Hepatocyte (in vitro differentiated cells): ENCODE measurements at regions not wholly inside any gene's neighbourhood (a gene's known extent, or its start where the extent isn't known, plus 50 kb on each side); places are given as distances from the start of the nearest gene placed in this dataset.

Experiments used
- CTCF ChIP-seq: fragments of 200-600 bp; sonication (generic); IDR thresholded peaks from 2 replicates; pipeline ENCODE4 v1.5.1; 2016; ENCODE audit warnings: antibody characterized with exemption, mild to moderate bottlenecking; ENCODE audit not compliant: poor library complexity
- EZH2 ChIP-seq: fragments of 200-600 bp; sonication (generic); IDR thresholded peaks from 2 replicates; pipeline ENCODE4 v1.6.1; 2016; ENCODE audit warnings: antibody characterized with exemption, mild to moderate bottlenecking, borderline replicate concordance
- EZH2phosphoT487 ChIP-seq: fragments of 200-600 bp; sonication (generic); IDR thresholded peaks from one replicate; pipeline ENCODE4 v1.6.1; 2018; ENCODE audit warnings: antibody characterized with exemption, mild to moderate bottlenecking, low read depth, moderate library complexity; ENCODE audit not compliant: unreplicated experiment, severe bottlenecking

DNA sequence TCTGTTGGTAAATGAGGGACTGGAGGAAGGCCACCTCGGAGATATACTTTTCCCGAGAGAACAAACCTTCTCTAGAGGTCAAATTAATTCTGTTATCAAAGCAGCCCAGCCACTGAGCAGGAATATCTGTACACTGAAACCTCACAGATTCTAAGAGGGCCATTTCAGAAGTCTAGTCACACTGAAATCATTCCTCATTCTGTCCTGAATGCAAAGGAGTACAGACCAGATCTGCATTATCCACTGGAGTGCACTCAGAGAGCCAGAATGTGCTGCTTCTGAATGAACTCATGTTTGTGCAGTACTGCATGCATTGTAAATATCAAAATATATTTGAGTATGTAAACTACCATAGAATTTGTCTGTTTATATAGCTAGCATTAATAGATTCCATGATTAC, 278.3 kb upstream of the FSTL5 start:
- no peak for TF ChIP-seq EZH2phosphoT487
- TF ChIP-seq CTCF = no peak
- no peak for TF ChIP-seq EZH2
